ENCODE measurements at regions not wholly inside any gene's neighbourhood (a gene's known extent, or its start where the extent isn't known, plus 50 kb on each side); places are given as distances from the start of the nearest gene placed in this dataset.

GRCh38 chr2:126106006-126106405 lies 550.0 kb upstream of the GYPC start:
- ChIA-PET POLR2A (no interaction called here), SMC1A (ENCODE audit: uncharacterized antibody, unreplicated experiment) (no interaction called here), RAD21 (ENCODE audit: unreplicated experiment) (no interaction called here), CTCF (no interaction called here)
- H3K36me3 ChIP-seq (ENCODE audit: control insufficient read depth in 2 of 2, insufficient read depth in 2 of 2, low read length in 1 of 2) = no peaks in the 10 kb centered on the region
- H3K9ac ChIP-seq (ENCODE audit: control insufficient read depth, insufficient read depth, low read length) = no peak overlapping the region
- H3K4me3 ChIP-seq = no peak overlapping the region
- in situ Hi-C loops (cut with MboI) = no loop called here
- TF ChIP-seq CREM (IDR thresholded peaks at IDR 0.05; ENCODE audit: low read depth) (no peak), PRDM15 (CRISPR knock-in tag; IDR thresholded peaks at IDR 0.05) (no peak)
- 0% methylated on average over 2 of the region's 3 CpGs for WGBS (ENCODE audit: insufficient coverage, insufficient replicate concordance, low lambda C conversion rate, missing lambda C conversion rate)
- no peaks in the 10 kb centered on the region for H3K4me1 ChIP-seq (ENCODE audit: control insufficient read depth, insufficient read depth, low read length)
- intact Hi-C loops (cut with micrococcal nuclease; ENCODE audit: unreplicated experiment) = no loop called here
- no peaks in the 10 kb centered on the region for H3K9me3 ChIP-seq (replicated peaks; ENCODE audit: control insufficient read depth, insufficient read depth, low read length)
- H3K27me3 ChIP-seq (replicated peaks in 1 of 2; ENCODE audit: control insufficient read depth in 2 of 2, insufficient read depth in 2 of 2, low read length in 1 of 2) = no peaks in the 10 kb centered on the region
- no peak overlapping the region for H2AFZ ChIP-seq (ENCODE audit: control insufficient read depth, low read depth, low read length)
- FAIRE-seq (no peak), ATAC-seq (no peak), DNase-seq (ENCODE audit: low read depth, low spot score) (no peak)
- BruUV-seq (replicated peaks) = no TSS peak
- H4K20me1 ChIP-seq (ENCODE audit: control insufficient read depth, insufficient read depth) = no peaks in the 10 kb centered on the region
- H3K27ac ChIP-seq (ENCODE audit: control insufficient read depth, insufficient read depth) = no peak overlapping the region
- H3K79me2 ChIP-seq (ENCODE audit: control insufficient read depth, insufficient read depth, low read length) = no peaks in the 10 kb centered on the region
- no peak overlapping the region for H3K4me2 ChIP-seq (ENCODE audit: control insufficient read depth, insufficient read depth)

DNA sequence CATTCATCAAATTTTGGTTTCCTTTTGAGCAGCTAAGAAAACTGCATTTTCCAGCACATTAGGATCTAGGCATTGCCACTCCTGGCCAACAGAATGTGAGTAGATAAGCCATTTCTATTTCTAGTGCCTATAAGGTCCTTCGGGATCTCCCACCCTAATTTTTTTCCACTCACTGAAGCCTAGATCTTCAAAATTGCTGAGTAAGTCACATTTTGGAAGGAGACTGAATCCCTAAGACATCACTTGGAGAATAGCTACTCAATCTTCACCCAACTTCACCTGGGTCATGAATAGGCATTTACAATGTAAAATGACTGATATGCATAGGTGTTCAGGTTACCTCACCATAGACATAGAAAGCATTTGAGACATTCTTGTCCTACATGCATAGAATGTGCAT lies 548.1 kb upstream of the GYPC start:
- Histone ChIP-seq H3K27ac (ENCODE audit: control insufficient read depth, insufficient read depth) (no peak overlapping the region), H3K36me3 (ENCODE audit: control insufficient read depth in 2 of 2, insufficient read depth in 2 of 2, low read length in 1 of 2) (no peaks in the 10 kb centered on the region), H3K79me2 (ENCODE audit: control insufficient read depth, insufficient read depth, low read length) (no peaks in the 10 kb centered on the region), H3K9ac (ENCODE audit: control insufficient read depth, insufficient read depth, low read length) (no peak overlapping the region), H3K9me3 (replicated peaks; ENCODE audit: control insufficient read depth, insufficient read depth, low read length) (no peaks in the 10 kb centered on the region), H4K20me1 (ENCODE audit: control insufficient read depth, insufficient read depth) (no peaks in the 10 kb centered on the region), H3K27me3 (replicated peaks in 1 of 2; ENCODE audit: control insufficient read depth in 2 of 2, insufficient read depth in 2 of 2, low read length in 1 of 2) (no peaks in the 10 kb centered on the region), H3K4me1 (ENCODE audit: control insufficient read depth, insufficient read depth, low read length) (no peaks in the 10 kb centered on the region), H3K4me2 (ENCODE audit: control insufficient read depth, insufficient read depth) (no peak overlapping the region), H3K4me3 (no peak overlapping the region), H2AFZ (ENCODE audit: control insufficient read depth, low read depth, low read length) (no peak overlapping the region)
- no peak for FAIRE-seq
- intact Hi-C loops (cut with micrococcal nuclease; ENCODE audit: unreplicated experiment) = no loop called here
- CTCF ChIA-PET = no interaction called here
- BruUV-seq (replicated peaks) = no TSS peak
- DNase-seq (ENCODE audit: low read depth, low spot score) = no peak
- ATAC-seq = no peak
- SMC1A ChIA-PET (ENCODE audit: uncharacterized antibody, unreplicated experiment) = no interaction called here
- TF ChIP-seq ATF2 (IDR thresholded peaks at IDR 0.05; ENCODE audit: low read length) (no peak), MYC (IDR thresholded peaks at IDR 0.05; ENCODE audit: insufficient read depth, insufficient read length, insufficient replicate concordance, low read length, severe bottlenecking) (no peak)
- in situ Hi-C loops (cut with MboI) = no loop called here
- RAD21 ChIA-PET (ENCODE audit: unreplicated experiment) = no interaction called here
- POLR2A ChIA-PET = no interaction called here
- 0% methylated on average over 1 of the region's 1 CpG for WGBS (ENCODE audit: insufficient coverage, insufficient replicate concordance, low lambda C conversion rate, missing lambda C conversion rate)

Data from GM12878 (cell line).